Urinary bladder (tissue), 3 donors: ENCODE measurements at regions not wholly inside any gene's neighbourhood (a gene's known extent, or its start where the extent isn't known, plus 50 kb on each side); places are given as distances from the start of the nearest gene placed in this dataset.
"Not testable (repeated sequence)": the region's sequence is repeated elsewhere in the genome, so short reads cannot be mapped to it uniquely, and the experiment has no call there.

Experiments used
- DNase-seq: peaks from one replicate; pipeline ENCODE4 v3.0.0-alpha.2; 2015; ENCODE audit errors: extremely low spot score
- H3K27ac ChIP-seq: one replicate; pipeline ENCODE4 v1.5.1; 2013; ENCODE audit warnings: low read depth, mild to moderate bottlenecking, moderate library complexity
- H3K36me3 ChIP-seq: one replicate; pipeline ENCODE4 v1.6.1; 2013; ENCODE audit warnings: mild to moderate bottlenecking, moderate library complexity; ENCODE audit not compliant: insufficient read depth
- H3K4me1 ChIP-seq: one replicate; pipeline ENCODE4 v1.6.1; 2013; ENCODE audit warnings: mild to moderate bottlenecking, moderate library complexity; ENCODE audit not compliant: insufficient read depth
- H3K4me3 ChIP-seq: one replicate; pipeline ENCODE4 v1.5.1; 2013; ENCODE audit warnings: low read depth, low read length
- WGBS: extraction: QIAGEN DNeasy Blood & Tissue Kit; methylation state at CpG from one replicate; pipeline ENCODE4 v1.1.7; 2013; 5-methylcytosine and 5-hydroxymethylcytosine counted together
- donor health status: healthy with polysubstance abuse.
- donor health status: healthy.

- H3K4me1 ChIP-seq: no peaks in the 10 kb centered on the region
- no peak overlapping the region for H3K27ac ChIP-seq
- no peak overlapping the region for H3K4me3 ChIP-seq
- no peak for DNase-seq
- 65% methylated on average over 3 of the region's 3 CpGs for WGBS
- H3K36me3 ChIP-seq: no peaks in the 10 kb centered on the region
Measured at GRCh38 chr5:17852740-17853139, 218.5 kb downstream of the TAF11L14 start.

GRCh38 chr5:17854901-17855300, 220.6 kb downstream of the TAF11L14 start:
- Histone ChIP-seq H3K27ac (no peak overlapping the region), H3K36me3 (no peaks in the 10 kb centered on the region), H3K4me3 (no peak overlapping the region), H3K4me1 (no peaks in the 10 kb centered on the region)
- DNase-seq: no peak

- H3K27ac ChIP-seq: no peak overlapping the region
- H3K36me3 ChIP-seq: no peaks in the 10 kb centered on the region
- no peak overlapping the region for H3K4me3 ChIP-seq
- no peaks in the 10 kb centered on the region for H3K4me1 ChIP-seq
- WGBS: 80% methylated on average over 2 of the region's 2 CpGs
- DNase-seq: no peak
Measured at GRCh38 chr5:17860660-17861315, 226.5 kb downstream of the TAF11L14 start.

GRCh38 chr5:17864903-17865302, 230.6 kb downstream of the TAF11L14 start:
- H3K36me3 ChIP-seq, H3K4me3 ChIP-seq, DNase-seq, H3K4me1 ChIP-seq, H3K27ac ChIP-seq: not testable (repeated sequence)
- WGBS: 55% methylated on average over 2 of the region's 2 CpGs

- 77% methylated on average over 1 of the region's 1 CpG for WGBS
- H3K4me3 ChIP-seq, H3K27ac ChIP-seq, DNase-seq, H3K4me1 ChIP-seq, H3K36me3 ChIP-seq: not testable (repeated sequence)
Measured at GRCh38 chr5:17865966-17866365, 231.7 kb downstream of the TAF11L14 start.

GRCh38 chr5:17872204-17872603, 237.9 kb downstream of the TAF11L14 start:
- H3K27ac ChIP-seq: no peak overlapping the region
- H3K4me1 ChIP-seq: no peaks in the 10 kb centered on the region
- H3K36me3 ChIP-seq: no peaks in the 10 kb centered on the region
- 74% methylated on average over 4 of the region's 4 CpGs for WGBS
- DNase-seq: no peak
- no peak overlapping the region for H3K4me3 ChIP-seq

- 83% methylated on average over 2 of the region's 2 CpGs for WGBS
- Histone ChIP-seq H3K27ac (no peak overlapping the region), H3K4me3 (no peak overlapping the region), H3K36me3 (no peaks in the 10 kb centered on the region), H3K4me1 (no peaks in the 10 kb centered on the region)
- no peak for DNase-seq
Measured at GRCh38 chr5:17878541-17878940, 244.3 kb downstream of the TAF11L14 start.

GRCh38 chr5:17879276-17879675, 245.0 kb downstream of the TAF11L14 start:
- Histone ChIP-seq H3K36me3 (no peaks in the 10 kb centered on the region), H3K4me1 (no peaks in the 10 kb centered on the region), H3K4me3 (no peak overlapping the region), H3K27ac (no peak overlapping the region)
- WGBS: 94% methylated on average over 2 of the region's 2 CpGs
- no peak for DNase-seq

GRCh38 chr5:17880869-17881268, 246.6 kb downstream of the TAF11L14 start:
- H3K4me1 ChIP-seq: no peaks in the 10 kb centered on the region
- no peaks in the 10 kb centered on the region for H3K36me3 ChIP-seq
- no peak overlapping the region for H3K27ac ChIP-seq
- no peak for DNase-seq
- no peak overlapping the region for H3K4me3 ChIP-seq
- WGBS: 84% methylated on average over 4 of the region's 4 CpGs

GRCh38 chr5:17882760-17883488, 248.7 kb downstream of the TAF11L14 start:
- DNase-seq: no peak
- Histone ChIP-seq H3K4me3 (no peak overlapping the region), H3K27ac (no peak overlapping the region), H3K36me3 (no peaks in the 10 kb centered on the region), H3K4me1 (no peaks in the 10 kb centered on the region)
- WGBS: 83% methylated on average over 6 of the region's 6 CpGs

GRCh38 chr5:17888155-17888554, 253.9 kb downstream of the TAF11L14 start:
- Histone ChIP-seq H3K4me3 (no peak overlapping the region), H3K4me1 (no peaks in the 10 kb centered on the region), H3K27ac (no peak overlapping the region), H3K36me3 (no peaks in the 10 kb centered on the region)
- DNase-seq: no peak

GRCh38 chr5:17890501-17890900, 256.2 kb downstream of the TAF11L14 start:
- Histone ChIP-seq H3K36me3 (no peaks in the 10 kb centered on the region), H3K4me1 (no peaks in the 10 kb centered on the region), H3K4me3 (no peak overlapping the region), H3K27ac (no peak overlapping the region)
- WGBS: 69% methylated on average over 3 of the region's 3 CpGs
- no peak for DNase-seq

GRCh38 chr5:17891881-17892280, 257.6 kb downstream of the TAF11L14 start:
- Histone ChIP-seq H3K4me3 (no peak overlapping the region), H3K36me3 (no peaks in the 10 kb centered on the region), H3K4me1 (no peaks in the 10 kb centered on the region), H3K27ac (no peak overlapping the region)
- WGBS: 83% methylated on average over 6 of the region's 6 CpGs
- no peak for DNase-seq

- no peak overlapping the region for H3K27ac ChIP-seq
- no peaks in the 10 kb centered on the region for H3K4me1 ChIP-seq
- 75% methylated on average over 3 of the region's 3 CpGs for WGBS
- no peak for DNase-seq
- H3K4me3 ChIP-seq: no peak overlapping the region
- no peaks in the 10 kb centered on the region for H3K36me3 ChIP-seq
Measured at GRCh38 chr5:17893026-17893635, 258.9 kb downstream of the TAF11L14 start.
